ENCODE measurements at regions not wholly inside any gene's neighbourhood (a gene's known extent, or its start where the extent isn't known, plus 50 kb on each side); places are given as distances from the start of the nearest gene placed in this dataset.

GRCh38 chr15:70151462-70151861 lies 53.7 kb upstream of the TLE3 start:
- WGBS (ENCODE audit: insufficient coverage, low coverage, missing lambda C conversion rate), result 13% methylated on average over 4 of the region's 4 CpGs
- TF ChIP-seq ATF7 (IDR thresholded peaks at IDR 0.05) (no peak), PHB (CRISPR knock-in tag; IDR thresholded peaks at IDR 0.05) (no peak), ELK1 (CRISPR knock-in tag; IDR thresholded peaks at IDR 0.05) (no peak), TOE1 (IDR thresholded peaks at IDR 0.05; ENCODE audit: borderline replicate concordance) (no peak), TOE1 (CRISPR knock-in tag; IDR thresholded peaks at IDR 0.05; ENCODE audit: borderline replicate concordance, low read depth) (no peak), ZNF224 (CRISPR knock-in tag; IDR thresholded peaks at IDR 0.05) (no peak), PCBP1 (IDR thresholded peaks at IDR 0.05; ENCODE audit: low read depth, low read length, poor library complexity, severe bottlenecking) (no peak), CBFA2T3 (IDR thresholded peaks at IDR 0.05) (no peak), RFX5 (IDR thresholded peaks at IDR 0.05; ENCODE audit: low read depth, low read length) (no peak), YBX1 (IDR thresholded peaks at IDR 0.05) (no peak), SMAD4 (CRISPR knock-in tag; conservative IDR thresholded peaks at IDR 0.05) (no peak)
- BruUV-seq (replicated peaks), result no TSS peak
- no peak for FAIRE-seq
- Histone ChIP-seq H3K9me1 (ENCODE audit: control insufficient read depth, insufficient read depth, low read length) (no peaks in the 10 kb centered on the region), H3K4me3 (no peak overlapping the region), H3K79me2 (ENCODE audit: control insufficient read depth, insufficient read depth, low read length) (no peaks in the 10 kb centered on the region), H3K9me3 (replicated peaks; ENCODE audit: control insufficient read depth, insufficient read depth, low read depth, low read length) (no peaks in the 10 kb centered on the region), H3K27me3 (ENCODE audit: control insufficient read depth in 2 of 2, insufficient read depth in 2 of 2, low read length in 2 of 2) (peaks cover 23 to 36% of the 10 kb centered on the region in 2 experiments), H3K27ac (ENCODE audit: extremely low read depth, low read depth, low read length) (no peak overlapping the region), H3K4me1 (replicated peaks in 1 of 2; ENCODE audit: control insufficient read depth in 2 of 2, insufficient read depth in 2 of 2, low read length in 2 of 2) (peaks cover 5% of the 10 kb centered on the region in 2 experiments; a peak in 3 of 5 replicates), H4K20me1 (replicated peaks; ENCODE audit: control insufficient read depth, insufficient read depth, low read length) (no peaks in the 10 kb centered on the region), H3K9ac (ENCODE audit: insufficient read depth in 1 of 2, low read depth in 2 of 2, low read length in 2 of 2) (no peak overlapping the region), H3K36me3 (ENCODE audit: control insufficient read depth, insufficient read depth, low read length) (no peaks in the 10 kb centered on the region), H3K4me2 (ENCODE audit: insufficient read depth, low read length) (no peak overlapping the region), H2AFZ (ENCODE audit: low read depth, low read length) (no peak overlapping the region)
- POLR2A ChIA-PET, result no interaction called here
- CTCF ChIA-PET (ENCODE audit: low intra/inter-chr PET ratio), result no interaction called here
- no peak for ATAC-seq
- no peak for DNase-seq (ENCODE audit: extremely low read depth in 1 of 4, low spot score in 3 of 4)
- intact Hi-C loops (cut with micrococcal nuclease) (no loop called here), in situ Hi-C loops (cut with MboI) (no loop called here)
